ENCODE measurements at regions not wholly inside any gene's neighbourhood (a gene's known extent, or its start where the extent isn't known, plus 50 kb on each side); places are given as distances from the start of the nearest gene placed in this dataset.

- H3K4me3 ChIP-seq (ENCODE audit: low read depth in 1 of 2, low read length in 2 of 2) = no peak overlapping the region
- DNase-seq = no peak
- H3K27me3 ChIP-seq (ENCODE audit: insufficient read depth, low read length, poor library complexity) = no peaks in the 10 kb centered on the region
- H2AFZ ChIP-seq (ENCODE audit: low read depth, low read length) = no peak overlapping the region
- H4K20me1 ChIP-seq (ENCODE audit: insufficient read depth, low read length) = no peaks in the 10 kb centered on the region
- ATAC-seq (ENCODE audit: insufficient read depth, low read depth) = no peak
- no peak overlapping the region for H3K4me2 ChIP-seq (ENCODE audit: insufficient read depth, low read length)
- H3K27ac ChIP-seq (ENCODE audit: low read length) = no peak overlapping the region
- H3K79me2 ChIP-seq (ENCODE audit: insufficient read depth, low read length) = no peaks in the 10 kb centered on the region
- no peaks in the 10 kb centered on the region for H3K4me1 ChIP-seq (ENCODE audit: insufficient read depth, low read length)
- TF ChIP-seq, protein P1, sequence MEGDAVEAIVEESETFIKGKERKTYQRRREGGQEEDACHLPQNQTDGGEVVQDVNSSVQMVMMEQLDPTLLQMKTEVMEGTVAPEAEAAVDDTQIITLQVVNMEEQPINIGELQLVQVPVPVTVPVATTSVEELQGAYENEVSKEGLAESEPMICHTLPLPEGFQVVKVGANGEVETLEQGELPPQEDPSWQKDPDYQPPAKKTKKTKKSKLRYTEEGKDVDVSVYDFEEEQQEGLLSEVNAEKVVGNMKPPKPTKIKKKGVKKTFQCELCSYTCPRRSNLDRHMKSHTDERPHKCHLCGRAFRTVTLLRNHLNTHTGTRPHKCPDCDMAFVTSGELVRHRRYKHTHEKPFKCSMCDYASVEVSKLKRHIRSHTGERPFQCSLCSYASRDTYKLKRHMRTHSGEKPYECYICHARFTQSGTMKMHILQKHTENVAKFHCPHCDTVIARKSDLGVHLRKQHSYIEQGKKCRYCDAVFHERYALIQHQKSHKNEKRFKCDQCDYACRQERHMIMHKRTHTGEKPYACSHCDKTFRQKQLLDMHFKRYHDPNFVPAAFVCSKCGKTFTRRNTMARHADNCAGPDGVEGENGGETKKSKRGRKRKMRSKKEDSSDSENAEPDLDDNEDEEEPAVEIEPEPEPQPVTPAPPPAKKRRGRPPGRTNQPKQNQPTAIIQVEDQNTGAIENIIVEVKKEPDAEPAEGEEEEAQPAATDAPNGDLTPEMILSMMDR (IDR thresholded peaks at IDR 0.05; ENCODE audit: borderline replicate concordance, extremely low read depth, low read length, poor library complexity, severe bottlenecking) = no peak
- TF ChIP-seq EZH2 (IDR thresholded peaks at IDR 0.05; ENCODE audit: borderline replicate concordance, low read depth, low read length, severe bottlenecking) = no peak
- no peaks in the 10 kb centered on the region for H3K36me3 ChIP-seq (ENCODE audit: insufficient read depth, low read length)
- no peak overlapping the region for H3K9ac ChIP-seq (ENCODE audit: low read depth, low read length)
- no peaks in the 10 kb centered on the region for H3K9me3 ChIP-seq (ENCODE audit: insufficient read depth, low read length, severe bottlenecking)
Observed at GRCh38 chr6:117034547-117034946, 157.5 kb downstream of the RFX6 start.

DNA sequence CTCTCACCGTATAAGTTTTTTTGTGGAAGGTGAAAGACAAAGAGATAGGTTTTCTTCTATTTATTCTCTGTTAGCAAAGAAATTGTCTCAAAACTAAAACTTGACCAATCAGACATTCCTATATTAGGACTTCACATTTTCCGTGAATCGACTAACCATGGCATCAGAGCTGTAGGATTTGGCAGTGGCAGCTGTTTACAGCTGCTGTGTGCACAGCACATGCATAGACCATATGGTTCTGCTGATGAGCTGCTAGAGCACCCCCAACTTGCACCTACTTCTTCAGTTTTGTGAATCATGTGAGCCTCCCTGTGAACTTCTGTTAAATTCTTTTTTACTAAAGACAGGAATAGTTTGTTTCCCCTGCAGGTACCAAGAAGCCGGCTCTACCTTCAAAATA lies 157.9 kb downstream of the RFX6 start:
- Histone ChIP-seq H3K79me2 (ENCODE audit: insufficient read depth, low read length) (no peaks in the 10 kb centered on the region), H3K9ac (ENCODE audit: low read depth, low read length) (no peak overlapping the region), H4K20me1 (ENCODE audit: insufficient read depth, low read length) (no peaks in the 10 kb centered on the region), H3K4me1 (ENCODE audit: insufficient read depth, low read length) (no peaks in the 10 kb centered on the region), H3K4me2 (ENCODE audit: insufficient read depth, low read length) (no peak overlapping the region), H3K36me3 (ENCODE audit: insufficient read depth, low read length) (no peaks in the 10 kb centered on the region), H3K27ac (ENCODE audit: low read length) (no peak overlapping the region), H3K9me3 (ENCODE audit: insufficient read depth, low read length, severe bottlenecking) (no peaks in the 10 kb centered on the region), H3K27me3 (ENCODE audit: insufficient read depth, low read length, poor library complexity) (no peaks in the 10 kb centered on the region), H3K4me3 (ENCODE audit: low read depth in 1 of 2, low read length in 2 of 2) (no peak overlapping the region), H2AFZ (ENCODE audit: low read depth, low read length) (no peak overlapping the region)
- no peak for ATAC-seq (ENCODE audit: insufficient read depth, low read depth)
- TF ChIP-seq, protein P1 (IDR thresholded peaks at IDR 0.05; ENCODE audit: borderline replicate concordance, extremely low read depth, low read length, poor library complexity, severe bottlenecking) = no peak
- TF ChIP-seq EZH2 (IDR thresholded peaks at IDR 0.05; ENCODE audit: borderline replicate concordance, low read depth, low read length, severe bottlenecking) = no peak
- no peak for DNase-seq

GRCh38 chr6:117050301-117050700 lies 173.3 kb downstream of the RFX6 start:
- Histone ChIP-seq H4K20me1 (ENCODE audit: insufficient read depth, low read length) (no peaks in the 10 kb centered on the region), H3K4me3 (ENCODE audit: low read depth in 1 of 2, low read length in 2 of 2) (no peak overlapping the region), H3K27me3 (ENCODE audit: insufficient read depth, low read length, poor library complexity) (no peaks in the 10 kb centered on the region), H3K27ac (ENCODE audit: low read length) (no peak overlapping the region), H3K36me3 (ENCODE audit: insufficient read depth, low read length) (no peaks in the 10 kb centered on the region), H3K79me2 (ENCODE audit: insufficient read depth, low read length) (no peaks in the 10 kb centered on the region), H3K4me2 (ENCODE audit: insufficient read depth, low read length) (no peak overlapping the region), H2AFZ (ENCODE audit: low read depth, low read length) (no peak overlapping the region), H3K9ac (ENCODE audit: low read depth, low read length) (no peak overlapping the region), H3K9me3 (ENCODE audit: insufficient read depth, low read length, severe bottlenecking) (no peaks in the 10 kb centered on the region), H3K4me1 (ENCODE audit: insufficient read depth, low read length) (no peaks in the 10 kb centered on the region)
- TF ChIP-seq EZH2 (IDR thresholded peaks at IDR 0.05; ENCODE audit: borderline replicate concordance, low read depth, low read length, severe bottlenecking) = no peak
- TF ChIP-seq, protein P1 (IDR thresholded peaks at IDR 0.05; ENCODE audit: borderline replicate concordance, extremely low read depth, low read length, poor library complexity, severe bottlenecking) = no peak
- DNase-seq (no peak), ATAC-seq (ENCODE audit: insufficient read depth, low read depth) (no peak)

DNA sequence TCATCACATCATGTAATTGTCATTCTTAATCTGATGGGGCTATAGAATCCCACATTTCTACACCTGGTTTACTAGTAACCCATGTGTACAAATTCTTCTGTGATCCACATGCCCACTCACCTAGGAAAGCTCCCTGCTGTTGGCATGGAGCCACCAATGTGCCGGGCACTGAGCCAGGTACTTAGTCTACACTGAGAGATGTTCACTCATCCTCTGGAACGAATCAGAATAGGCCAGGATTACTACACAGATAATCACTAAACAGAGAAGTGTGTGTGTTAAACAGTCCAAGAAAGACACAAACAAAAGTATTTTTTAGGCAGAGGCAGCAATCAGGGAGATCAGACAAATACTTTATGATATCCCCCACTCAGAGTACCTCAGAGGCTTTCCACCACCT lies 193.2 kb upstream of the VGLL2 start:
- DNase-seq = no peak

More for the DNA sequence above, 193.2 kb upstream of the VGLL2 start:
- H3K4me1 ChIP-seq (ENCODE audit: insufficient read depth, low read length) = no peaks in the 10 kb centered on the region
- no peaks in the 10 kb centered on the region for H3K36me3 ChIP-seq (ENCODE audit: insufficient read depth, low read length)
- H3K27ac ChIP-seq (ENCODE audit: low read length) = no peak overlapping the region
- TF ChIP-seq EZH2 (IDR thresholded peaks at IDR 0.05; ENCODE audit: borderline replicate concordance, low read depth, low read length, severe bottlenecking) = no peak
- TF ChIP-seq, protein P1 (IDR thresholded peaks at IDR 0.05; ENCODE audit: borderline replicate concordance, extremely low read depth, low read length, poor library complexity, severe bottlenecking) = no peak
- no peak overlapping the region for H3K9ac ChIP-seq (ENCODE audit: low read depth, low read length)
- H3K79me2 ChIP-seq (ENCODE audit: insufficient read depth, low read length) = no peaks in the 10 kb centered on the region
- H4K20me1 ChIP-seq (ENCODE audit: insufficient read depth, low read length) = no peaks in the 10 kb centered on the region
- ATAC-seq (ENCODE audit: insufficient read depth, low read depth) = no peak
- no peak overlapping the region for H3K4me2 ChIP-seq (ENCODE audit: insufficient read depth, low read length)
- H3K4me3 ChIP-seq (ENCODE audit: low read depth in 1 of 2, low read length in 2 of 2) = no peak overlapping the region
- no peaks in the 10 kb centered on the region for H3K27me3 ChIP-seq (ENCODE audit: insufficient read depth, low read length, poor library complexity)
- no peak overlapping the region for H2AFZ ChIP-seq (ENCODE audit: low read depth, low read length)
- H3K9me3 ChIP-seq (ENCODE audit: insufficient read depth, low read length, severe bottlenecking) = no peaks in the 10 kb centered on the region
